Naive thymus-derived CD8-positive, alpha-beta T cell (primary cell): ENCODE measurements at regions not wholly inside any gene's neighbourhood (a gene's known extent, or its start where the extent isn't known, plus 50 kb on each side); places are given as distances from the start of the nearest gene placed in this dataset.

Experiments
- ATAC-seq, 2 donors: fragments of 150-1000 bp; cut with Tn5 transposase in 1 of 2; sonication (Bioruptor Pico), chemical (Tn5 transposase) in 1 of 2; 1 replicate in 1 of 2; 2 replicates in 1 of 2; pipeline ENCODE4 v1.10.0; 2021; ENCODE audit warnings: mild to moderate bottlenecking in 2 of 2, moderate library complexity in 2 of 2
- POLR2A ChIA-PET: fragments of 350-600 bp; sonication (Branson Sonifier 250); formaldehyde crosslinking; loops from one replicate; lab custom pipeline; 2021; ENCODE audit warnings: antibody characterized with exemption; lab: Charles Lee
- DNase-seq, 10 donors: peaks; one replicate each; pipeline versions ENCODE4 v3.0.0 to v3.0.0-alpha.2; 2020 to 2022
- H3K27ac Mint-ChIP-seq, 10 donors: one replicate each; pipeline ENCODE4 v1.8.0; 2020 to 2022; ENCODE audit warnings: mild to moderate bottlenecking in 10 of 10, mixed read lengths in 10 of 10, moderate library complexity in 4 of 10, inconsistent platforms in 1 of 10
- H3K27me3 Mint-ChIP-seq, 5 donors: one replicate each; pipeline ENCODE4 v1.8.0; 2021 to 2022; ENCODE audit warnings: mixed read lengths in 5 of 5
- H3K36me3 Mint-ChIP-seq, 3 donors: one replicate each; pipeline ENCODE4 v1.8.0; 2020 to 2022; ENCODE audit warnings: mixed read lengths in 3 of 3, mild to moderate bottlenecking in 2 of 3, inconsistent platforms in 1 of 3
- H3K4me1 Mint-ChIP-seq, 4 donors: one replicate each; pipeline ENCODE4 v1.8.0; 2021 to 2022; ENCODE audit warnings: mixed read lengths in 4 of 4
- H3K4me3 Mint-ChIP-seq, 10 donors: one replicate each; pipeline ENCODE4 v1.8.0; 2020 to 2022; ENCODE audit warnings: mild to moderate bottlenecking in 10 of 10, mixed read lengths in 10 of 10, moderate library complexity in 6 of 10, inconsistent platforms in 1 of 10
- H3K9me3 Mint-ChIP-seq, 9 donors: one replicate each; pipeline ENCODE4 v1.8.0; 2020 to 2022; ENCODE audit warnings: mixed read lengths in 9 of 9, mild to moderate bottlenecking in 3 of 9, inconsistent platforms in 1 of 9, moderate library complexity in 1 of 9

- POLR2A ChIA-PET, result no interaction called here
- Mint-ChIP-seq H3K27me3 (peaks cover 0 to 10% (median 2%) of the 10 kb centered on the region in 5 donors), H3K9me3 (peaks cover 0 to 4% (median 0%) of the 10 kb centered on the region in 9 donors), H3K27ac (no peak overlapping the region), H3K4me3 (no peak overlapping the region), H3K36me3 (no peaks in the 10 kb centered on the region), H3K4me1 (no peaks in the 10 kb centered on the region)
- DNase-seq (no peak), ATAC-seq (no peak)
These were observed 103.6 kb upstream of the PTGFR start for GRCh38 chr1:78387201-78387600.

GRCh38 chr1:78387871-78388270 lies 102.9 kb upstream of the PTGFR start:
- no peak for ATAC-seq
- Mint-ChIP-seq H3K9me3 (peaks cover 0 to 11% (median 1%) of the 10 kb centered on the region in 9 donors), H3K4me1 (no peaks in the 10 kb centered on the region), H3K27me3 (peaks cover 0 to 10% (median 0%) of the 10 kb centered on the region in 5 donors), H3K4me3 (no peak overlapping the region), H3K36me3 (no peaks in the 10 kb centered on the region), H3K27ac (no peak overlapping the region)
- no peak for DNase-seq
- POLR2A ChIA-PET, result no interaction called here

DNA sequence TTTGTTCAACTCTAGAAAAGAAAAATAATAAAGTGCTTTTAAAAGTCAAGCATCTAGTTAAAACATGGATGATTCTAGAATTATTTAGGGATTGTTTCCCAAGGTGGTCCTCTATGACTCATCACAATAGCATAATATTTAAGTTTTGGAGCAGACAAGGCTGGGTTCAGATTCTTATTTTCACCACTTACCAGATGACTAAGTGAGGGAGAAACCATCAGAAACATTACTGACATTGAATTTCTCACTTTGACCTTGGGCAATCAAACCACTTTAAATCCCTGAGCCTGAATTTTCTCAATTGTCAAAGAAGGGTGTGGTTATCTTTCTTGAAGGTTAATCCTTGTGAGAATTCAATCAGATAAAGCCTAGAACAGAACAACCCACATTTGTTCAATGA lies 102.5 kb upstream of the PTGFR start:
- Mint-ChIP-seq H3K9me3 (peaks cover 0 to 15% (median 1%) of the 10 kb centered on the region in 9 donors), H3K27ac (no peak overlapping the region), H3K36me3 (no peaks in the 10 kb centered on the region), H3K27me3 (peaks cover 0 to 10% (median 0%) of the 10 kb centered on the region in 5 donors), H3K4me1 (no peaks in the 10 kb centered on the region), H3K4me3 (no peak overlapping the region)
- no peak for DNase-seq
- no peak for ATAC-seq
- POLR2A ChIA-PET, result no interaction called here

GRCh38 chr1:78401148-78401547 lies 89.6 kb upstream of the PTGFR start:
- H3K4me3 Mint-ChIP-seq, result no peak overlapping the region
- H3K27me3 Mint-ChIP-seq, result peaks cover 4 to 20% (median 10%) of the 10 kb centered on the region in 5 donors
- POLR2A ChIA-PET, result no interaction called here
- no peaks in the 10 kb centered on the region for H3K36me3 Mint-ChIP-seq
- DNase-seq, result no peak
- peaks cover 0 to 6% (median 0%) of the 10 kb centered on the region in 9 donors for H3K9me3 Mint-ChIP-seq
- no peak overlapping the region for H3K27ac Mint-ChIP-seq
- no peak for ATAC-seq
- no peaks in the 10 kb centered on the region for H3K4me1 Mint-ChIP-seq

DNA sequence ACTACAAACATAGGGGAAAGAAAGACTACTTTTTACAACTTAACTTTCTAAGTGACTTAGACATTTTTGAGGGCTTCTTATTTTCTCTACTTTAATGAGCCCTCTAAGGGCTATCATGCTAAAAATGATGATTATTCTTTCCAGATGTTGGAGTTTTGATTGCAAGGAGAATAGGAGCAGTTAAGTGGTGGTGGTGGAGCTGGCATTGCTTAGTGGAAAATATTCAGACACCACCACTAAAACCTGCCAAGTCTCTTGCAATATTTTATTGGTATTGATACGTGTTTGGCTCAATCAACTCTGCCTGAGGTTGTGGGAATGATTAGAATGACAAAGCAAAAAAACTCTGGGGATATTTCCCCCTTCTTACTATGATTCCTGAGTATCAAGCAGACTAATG lies 82.6 kb upstream of the PTGFR start:
- no peak overlapping the region for H3K4me3 Mint-ChIP-seq
- no peaks in the 10 kb centered on the region for H3K4me1 Mint-ChIP-seq
- no peak for ATAC-seq
- POLR2A ChIA-PET, result no interaction called here
- peaks cover 9 to 24% (median 15%) of the 10 kb centered on the region in 9 donors for H3K9me3 Mint-ChIP-seq
- no peak for DNase-seq
- no peak overlapping the region for H3K27ac Mint-ChIP-seq
- peaks cover 0 to 8% (median 0%) of the 10 kb centered on the region in 5 donors for H3K27me3 Mint-ChIP-seq
- H3K36me3 Mint-ChIP-seq, result peaks cover 0 to 12% (median 0%) of the 10 kb centered on the region in 3 donors

GRCh38 chr1:78408810-78409209 lies 82.0 kb upstream of the PTGFR start:
- peaks cover 9 to 24% (median 15%) of the 10 kb centered on the region in 9 donors for H3K9me3 Mint-ChIP-seq
- H3K36me3 Mint-ChIP-seq, result peaks cover 0 to 12% (median 0%) of the 10 kb centered on the region in 3 donors
- H3K27ac Mint-ChIP-seq, result no peak overlapping the region
- ATAC-seq (no peak), DNase-seq (no peak)
- H3K27me3 Mint-ChIP-seq, result peaks cover 0 to 8% (median 0%) of the 10 kb centered on the region in 5 donors
- H3K4me1 Mint-ChIP-seq, result no peaks in the 10 kb centered on the region
- H3K4me3 Mint-ChIP-seq, result no peak overlapping the region
- POLR2A ChIA-PET, result no interaction called here

DNA sequence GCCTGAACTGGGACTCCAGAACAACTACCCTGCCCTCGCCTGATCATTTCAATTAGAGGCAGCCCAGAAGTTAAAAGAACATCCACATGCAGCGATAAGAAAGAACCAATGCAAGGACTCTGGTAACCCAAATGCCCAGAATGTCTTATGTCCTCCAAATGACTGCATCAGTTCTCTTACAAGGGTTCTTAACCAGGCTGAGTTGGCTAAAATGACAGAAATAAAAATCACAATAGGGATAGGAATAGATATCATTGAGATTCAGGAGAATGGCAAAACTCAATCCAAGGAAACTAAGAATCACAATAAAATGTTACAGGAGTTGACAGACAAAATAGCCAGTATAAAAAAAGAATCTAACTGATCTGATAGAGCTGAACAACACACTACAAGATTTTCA lies 80.1 kb upstream of the PTGFR start:
- POLR2A ChIA-PET, result no interaction called here
- Mint-ChIP-seq H3K36me3 (peaks cover 0 to 12% (median 0%) of the 10 kb centered on the region in 3 donors), H3K4me1 (no peaks in the 10 kb centered on the region), H3K9me3 (peaks cover 9 to 24% (median 16%) of the 10 kb centered on the region in 9 donors), H3K27ac (no peak overlapping the region), H3K27me3 (peaks cover 0 to 8% (median 0%) of the 10 kb centered on the region in 5 donors), H3K4me3 (no peak overlapping the region)
- no peak for ATAC-seq
- DNase-seq, result no peak

DNA sequence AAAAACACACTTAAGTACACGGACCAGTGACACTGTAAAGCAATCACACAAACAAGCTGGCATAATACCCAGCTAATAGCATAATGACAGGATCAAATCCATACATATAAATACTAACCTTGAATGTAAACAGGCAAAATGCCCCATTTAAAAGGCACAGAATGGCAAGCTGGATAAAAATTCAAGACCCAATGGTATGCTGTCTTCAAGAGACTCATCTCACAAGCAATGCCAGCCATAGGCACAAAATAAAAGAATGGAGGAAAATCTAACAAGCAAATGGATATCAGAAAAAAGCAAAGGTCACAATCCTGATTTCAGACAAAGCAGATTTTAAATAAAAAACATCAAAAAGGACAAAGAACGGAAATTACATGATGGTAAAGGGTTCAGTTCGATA lies 79.1 kb upstream of the PTGFR start:
- no peak for DNase-seq
- no peak overlapping the region for H3K27ac Mint-ChIP-seq
- H3K27me3 Mint-ChIP-seq, result peaks cover 0 to 8% (median 0%) of the 10 kb centered on the region in 5 donors
- H3K4me3 Mint-ChIP-seq, result no peak overlapping the region
- POLR2A ChIA-PET, result no interaction called here
- no peaks in the 10 kb centered on the region for H3K4me1 Mint-ChIP-seq
- peaks cover 0 to 12% (median 0%) of the 10 kb centered on the region in 3 donors for H3K36me3 Mint-ChIP-seq
- peaks cover 6 to 24% (median 16%) of the 10 kb centered on the region in 9 donors for H3K9me3 Mint-ChIP-seq
- ATAC-seq, result no peak

DNA sequence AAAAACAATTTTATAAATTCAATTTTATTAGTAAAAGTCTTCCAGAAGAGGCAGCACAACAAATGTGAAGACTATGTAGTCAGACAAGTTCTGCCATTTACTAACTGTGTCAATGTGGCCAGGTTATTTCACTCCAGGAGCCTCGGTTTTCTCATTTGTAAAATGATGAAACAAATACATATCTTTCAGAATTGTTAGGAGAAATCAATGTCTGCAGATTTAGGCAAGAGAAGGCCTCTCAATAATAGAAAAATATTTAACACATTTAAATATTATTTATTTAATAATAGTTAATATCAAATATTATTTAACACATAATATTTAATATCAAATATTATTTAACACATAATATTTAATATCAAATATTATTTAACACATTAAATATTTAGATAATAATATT lies 75.6 kb upstream of the PTGFR start:
- H3K4me3 Mint-ChIP-seq, result no peak overlapping the region
- no peaks in the 10 kb centered on the region for H3K4me1 Mint-ChIP-seq
- peaks cover 6 to 24% (median 14%) of the 10 kb centered on the region in 9 donors for H3K9me3 Mint-ChIP-seq
- ATAC-seq, result no peak
- H3K36me3 Mint-ChIP-seq, result peaks cover 0 to 12% (median 0%) of the 10 kb centered on the region in 3 donors
- POLR2A ChIA-PET, result no interaction called here
- no peak overlapping the region for H3K27ac Mint-ChIP-seq
- DNase-seq, result no peak
- peaks cover 0 to 8% (median 0%) of the 10 kb centered on the region in 5 donors for H3K27me3 Mint-ChIP-seq

GRCh38 chr1:78419309-78419708 lies 71.5 kb upstream of the PTGFR start:
- ATAC-seq, result no peak
- no peak overlapping the region for H3K4me3 Mint-ChIP-seq
- no peak for DNase-seq
- H3K4me1 Mint-ChIP-seq, result no peaks in the 10 kb centered on the region
- H3K27me3 Mint-ChIP-seq, result peaks cover 0 to 9% (median 4%) of the 10 kb centered on the region in 5 donors
- POLR2A ChIA-PET, result no interaction called here
- H3K27ac Mint-ChIP-seq, result no peak overlapping the region
- H3K36me3 Mint-ChIP-seq, result no peaks in the 10 kb centered on the region
- peaks cover 0 to 2% (median 0%) of the 10 kb centered on the region in 9 donors for H3K9me3 Mint-ChIP-seq

GRCh38 chr1:78420181-78420580 lies 70.6 kb upstream of the PTGFR start:
- Mint-ChIP-seq H3K36me3 (no peaks in the 10 kb centered on the region), H3K9me3 (peaks cover 0 to 2% (median 0%) of the 10 kb centered on the region in 9 donors), H3K27ac (no peak overlapping the region), H3K27me3 (peaks cover 0 to 10% (median 4%) of the 10 kb centered on the region in 5 donors), H3K4me3 (no peak overlapping the region), H3K4me1 (no peaks in the 10 kb centered on the region)
- ATAC-seq (no peak), DNase-seq (no peak)
- POLR2A ChIA-PET, result no interaction called here

GRCh38 chr1:78420688-78421087 lies 70.1 kb upstream of the PTGFR start:
- H3K4me1 Mint-ChIP-seq, result no peaks in the 10 kb centered on the region
- no peak overlapping the region for H3K27ac Mint-ChIP-seq
- DNase-seq (no peak), ATAC-seq (no peak)
- no peaks in the 10 kb centered on the region for H3K36me3 Mint-ChIP-seq
- H3K4me3 Mint-ChIP-seq, result no peak overlapping the region
- H3K27me3 Mint-ChIP-seq, result peaks cover 0 to 10% (median 4%) of the 10 kb centered on the region in 5 donors
- peaks cover 0 to 2% (median 0%) of the 10 kb centered on the region in 9 donors for H3K9me3 Mint-ChIP-seq
- POLR2A ChIA-PET, result no interaction called here

GRCh38 chr1:78424720-78425119 lies 66.1 kb upstream of the PTGFR start:
- Mint-ChIP-seq H3K4me3 (no peak overlapping the region), H3K27ac (no peak overlapping the region), H3K9me3 (peaks cover 0 to 5% (median 0%) of the 10 kb centered on the region in 9 donors), H3K27me3 (peaks cover 0 to 11% (median 9%) of the 10 kb centered on the region in 5 donors), H3K4me1 (no peaks in the 10 kb centered on the region), H3K36me3 (no peaks in the 10 kb centered on the region)
- POLR2A ChIA-PET, result no interaction called here
- ATAC-seq, result no peak
- no peak for DNase-seq

- Mint-ChIP-seq H3K27ac (no peak overlapping the region), H3K27me3 (peaks cover 0 to 10% (median 0%) of the 10 kb centered on the region in 5 donors), H3K4me3 (no peak overlapping the region), H3K36me3 (no peaks in the 10 kb centered on the region), H3K4me1 (no peaks in the 10 kb centered on the region), H3K9me3 (peaks cover 0 to 5% (median 0%) of the 10 kb centered on the region in 9 donors)
- POLR2A ChIA-PET, result no interaction called here
- ATAC-seq, result no peak
- DNase-seq, result no peak
These were observed 64.4 kb upstream of the PTGFR start for GRCh38 chr1:78426408-78426807.
